ENCODE measurements at regions not wholly inside any gene's neighbourhood (a gene's known extent, or its start where the extent isn't known, plus 50 kb on each side); places are given as distances from the start of the nearest gene placed in this dataset.
"Not testable (repeated sequence)": the region's sequence is repeated elsewhere in the genome, so short reads cannot be mapped to it uniquely, and the experiment has no call there.

- TF ChIP-seq SIN3A (IDR thresholded peaks at IDR 0.05; ENCODE audit: borderline replicate concordance, low read depth, low read length) = not testable (repeated sequence)
- TF ChIP-seq, protein P1, sequence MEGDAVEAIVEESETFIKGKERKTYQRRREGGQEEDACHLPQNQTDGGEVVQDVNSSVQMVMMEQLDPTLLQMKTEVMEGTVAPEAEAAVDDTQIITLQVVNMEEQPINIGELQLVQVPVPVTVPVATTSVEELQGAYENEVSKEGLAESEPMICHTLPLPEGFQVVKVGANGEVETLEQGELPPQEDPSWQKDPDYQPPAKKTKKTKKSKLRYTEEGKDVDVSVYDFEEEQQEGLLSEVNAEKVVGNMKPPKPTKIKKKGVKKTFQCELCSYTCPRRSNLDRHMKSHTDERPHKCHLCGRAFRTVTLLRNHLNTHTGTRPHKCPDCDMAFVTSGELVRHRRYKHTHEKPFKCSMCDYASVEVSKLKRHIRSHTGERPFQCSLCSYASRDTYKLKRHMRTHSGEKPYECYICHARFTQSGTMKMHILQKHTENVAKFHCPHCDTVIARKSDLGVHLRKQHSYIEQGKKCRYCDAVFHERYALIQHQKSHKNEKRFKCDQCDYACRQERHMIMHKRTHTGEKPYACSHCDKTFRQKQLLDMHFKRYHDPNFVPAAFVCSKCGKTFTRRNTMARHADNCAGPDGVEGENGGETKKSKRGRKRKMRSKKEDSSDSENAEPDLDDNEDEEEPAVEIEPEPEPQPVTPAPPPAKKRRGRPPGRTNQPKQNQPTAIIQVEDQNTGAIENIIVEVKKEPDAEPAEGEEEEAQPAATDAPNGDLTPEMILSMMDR (IDR thresholded peaks at IDR 0.05) = not testable (repeated sequence)
Measured at GRCh38 chr4:57338861-57339260, 228.7 kb upstream of the IGFBP7 start.

All from SK-N-SH (cell line).